GM21381 (cell line): ENCODE measurements at regions not wholly inside any gene's neighbourhood (a gene's known extent, or its start where the extent isn't known, plus 50 kb on each side); places are given as distances from the start of the nearest gene placed in this dataset.

ENCODE experiments used
- ATAC-seq: cut with Tn5 transposase; IDR thresholded peaks from one replicate; pipeline ENCODE4 v1.9.1; 2021; ENCODE audit warnings: mild to moderate bottlenecking, moderate library complexity; ENCODE audit not compliant: unreplicated experiment

- no peak for ATAC-seq
These were observed 835.0 kb upstream of the FANCL start for GRCh38 chr2:59076079-59076619.

DNA sequence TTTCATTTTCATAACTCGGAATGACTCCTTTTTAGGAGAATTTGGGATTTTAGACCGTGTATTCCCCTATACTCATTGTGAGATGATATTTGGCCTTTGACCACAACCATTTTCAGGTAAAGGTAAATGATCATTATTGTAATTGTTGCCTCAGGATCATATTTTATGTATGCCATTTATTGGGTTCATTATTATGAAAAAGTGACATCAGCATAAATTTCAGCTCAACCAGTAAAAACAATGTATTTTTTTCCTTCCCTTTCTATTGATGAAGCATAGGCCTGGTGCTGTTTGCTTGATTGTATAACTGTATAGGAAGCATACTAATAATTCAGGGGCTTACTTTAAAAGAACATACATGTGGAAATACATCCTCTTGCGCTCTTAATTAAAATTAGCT is 832.9 kb upstream of the FANCL start:
- no peak for ATAC-seq

- no peak for ATAC-seq
These were observed 832.2 kb upstream of the FANCL start for GRCh38 chr2:59073286-59073685.

DNA sequence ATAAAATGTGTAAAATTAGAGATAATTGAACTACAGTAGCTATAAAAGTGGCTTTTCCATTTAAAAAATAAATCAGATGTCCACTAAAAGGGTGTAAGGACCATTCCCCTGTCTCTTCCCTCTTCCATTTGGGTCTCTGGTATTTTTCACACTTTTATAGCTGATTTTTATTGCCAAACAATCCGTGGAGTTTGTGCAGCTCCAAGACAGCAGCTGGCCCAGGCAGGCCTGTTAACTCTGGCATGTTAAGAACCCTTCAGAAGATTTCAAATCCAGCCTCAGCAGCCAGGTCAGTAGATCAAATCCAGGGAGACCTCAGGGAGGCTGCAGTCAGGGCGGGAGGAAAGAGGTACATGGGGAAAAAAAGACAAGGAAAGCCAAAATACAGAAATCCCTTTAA is 827.1 kb upstream of the FANCL start:
- ATAC-seq: no peak

- no peak for ATAC-seq
These were observed 825.8 kb upstream of the FANCL start for GRCh38 chr2:59066787-59067399.

- no peak for ATAC-seq
These were observed 806.4 kb upstream of the FANCL start for GRCh38 chr2:59047373-59047995.

GRCh38 chr2:59046401-59047372 is 805.6 kb upstream of the FANCL start:
- ATAC-seq: no peak

DNA sequence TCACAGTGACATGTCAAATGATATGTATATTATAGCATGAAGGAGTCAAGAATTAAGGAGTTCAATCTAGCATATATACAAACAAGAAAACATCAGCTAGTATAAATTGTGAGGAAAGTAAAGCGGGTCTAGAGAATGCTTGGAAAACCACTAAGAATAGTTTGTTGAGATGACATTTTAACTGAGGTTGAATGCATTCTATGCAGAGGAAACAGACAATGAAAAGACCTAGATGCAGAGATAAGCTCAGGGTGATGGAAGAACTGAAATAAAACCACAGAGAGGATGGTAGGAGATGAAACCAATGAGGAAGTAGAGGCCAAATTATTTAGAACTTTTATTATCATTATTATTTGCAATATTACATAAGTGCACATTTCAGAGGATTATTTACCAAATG is 803.6 kb upstream of the FANCL start:
- no peak for ATAC-seq

DNA sequence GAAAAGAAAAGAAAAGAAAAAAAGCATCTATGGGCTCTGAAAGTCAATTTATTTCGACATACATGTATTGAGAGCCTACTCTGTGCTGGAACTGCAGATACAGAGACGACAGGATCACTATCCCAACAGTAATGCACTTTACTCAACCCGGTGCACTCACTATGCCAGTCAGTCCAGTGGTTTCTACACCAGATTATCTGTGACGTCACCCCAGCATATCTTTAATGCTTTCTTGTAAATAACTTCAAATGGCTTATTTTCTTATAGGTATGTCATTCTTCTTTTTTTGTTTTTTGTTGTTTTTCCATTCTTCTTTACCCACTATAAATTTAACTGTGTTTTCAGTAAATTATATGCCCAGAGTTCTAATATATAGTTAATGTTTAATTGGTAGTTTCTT is 800.0 kb upstream of the FANCL start:
- no peak for ATAC-seq

DNA sequence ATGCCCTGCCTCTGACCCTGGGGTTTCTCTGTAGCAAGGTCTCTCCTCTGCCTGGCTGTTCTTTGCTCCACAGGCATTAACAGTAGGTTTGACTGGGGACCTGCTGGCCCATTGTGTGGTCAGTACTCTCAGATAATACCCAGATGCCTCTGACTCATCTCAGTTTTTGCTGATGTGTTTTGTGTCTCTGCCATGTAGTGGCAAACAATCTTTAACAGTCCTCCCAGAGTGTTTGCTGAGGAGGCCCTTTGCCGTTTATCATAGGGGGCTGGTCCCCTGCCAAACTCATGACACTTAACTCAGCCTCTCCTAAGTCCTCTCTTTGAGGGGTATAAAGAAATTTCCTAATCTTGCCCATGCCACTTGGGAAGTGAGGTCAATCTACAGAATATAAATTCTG is 793.7 kb upstream of the FANCL start:
- ATAC-seq: no peak

DNA sequence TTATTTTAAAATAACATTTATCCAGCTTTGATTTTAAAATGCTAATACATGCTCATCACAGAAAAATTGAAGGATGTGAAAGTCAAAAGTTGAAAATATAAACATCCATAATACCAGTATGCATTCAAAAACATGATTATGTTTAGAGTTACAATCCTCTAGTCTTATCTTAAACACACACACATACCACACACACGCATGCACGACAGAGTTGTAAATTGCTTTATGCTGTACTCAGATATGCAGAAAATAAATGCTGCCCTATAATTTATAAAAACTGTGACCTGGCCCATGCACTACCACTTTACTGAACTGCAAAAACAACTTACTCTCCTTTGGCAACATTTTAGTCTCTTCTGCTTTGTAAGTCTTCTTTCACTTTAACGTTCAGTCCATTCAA is 793.0 kb upstream of the FANCL start:
- ATAC-seq: no peak

- ATAC-seq: no peak
These were observed 792.5 kb upstream of the FANCL start for GRCh38 chr2:59033661-59034060.

- ATAC-seq: no peak
These were observed 791.4 kb upstream of the FANCL start for GRCh38 chr2:59032499-59032898.

- ATAC-seq: no peak
These were observed 787.9 kb upstream of the FANCL start for GRCh38 chr2:59029058-59029457.

DNA sequence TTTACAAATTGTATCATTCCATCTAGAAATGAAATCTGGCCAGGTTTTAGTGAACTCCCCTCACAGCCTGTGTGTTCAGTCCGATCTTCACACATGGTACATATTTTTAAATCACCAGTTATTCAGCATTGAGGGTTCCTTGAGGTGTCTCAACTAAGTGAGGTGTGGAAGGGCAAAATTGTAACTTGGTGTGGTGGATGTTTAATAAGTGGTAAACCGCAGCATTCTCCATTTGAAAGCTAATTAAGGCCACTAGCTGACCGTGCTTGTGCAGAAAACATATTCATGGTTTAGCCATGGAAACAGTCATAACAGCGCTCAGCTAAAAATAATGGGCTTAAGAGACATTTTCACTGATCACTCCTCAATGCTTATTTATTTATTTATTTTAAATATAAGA is 786.2 kb upstream of the FANCL start:
- ATAC-seq: no peak

DNA sequence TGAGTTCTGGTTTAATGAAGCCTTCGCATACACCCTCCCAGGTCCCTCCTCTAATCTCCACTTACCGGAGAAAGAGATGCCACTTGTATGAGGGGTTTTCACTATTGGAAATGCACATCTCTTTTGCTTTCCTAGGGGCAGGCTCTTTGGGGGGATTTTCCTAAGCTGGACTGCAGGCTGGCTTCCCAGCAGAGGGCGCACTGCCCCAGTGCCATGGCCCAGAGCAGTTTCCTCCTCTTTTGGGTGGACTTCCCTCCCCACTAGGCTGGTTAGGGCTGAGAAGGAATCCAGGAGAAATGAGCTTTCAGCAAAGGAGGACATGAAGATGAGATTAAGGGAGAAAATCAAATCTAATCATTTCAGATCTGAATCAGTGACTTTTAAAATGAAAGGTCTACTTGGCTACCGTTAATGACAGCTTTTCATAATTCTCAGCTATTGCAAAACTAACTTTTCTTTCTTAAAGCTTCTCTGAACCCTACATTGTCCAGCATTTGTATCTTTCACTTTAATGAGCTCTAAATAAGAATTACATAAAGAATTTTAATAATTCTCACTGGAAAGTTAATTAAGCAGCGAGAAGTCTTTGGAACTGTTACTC is 784.1 kb upstream of the FANCL start:
- ATAC-seq: no peak

DNA sequence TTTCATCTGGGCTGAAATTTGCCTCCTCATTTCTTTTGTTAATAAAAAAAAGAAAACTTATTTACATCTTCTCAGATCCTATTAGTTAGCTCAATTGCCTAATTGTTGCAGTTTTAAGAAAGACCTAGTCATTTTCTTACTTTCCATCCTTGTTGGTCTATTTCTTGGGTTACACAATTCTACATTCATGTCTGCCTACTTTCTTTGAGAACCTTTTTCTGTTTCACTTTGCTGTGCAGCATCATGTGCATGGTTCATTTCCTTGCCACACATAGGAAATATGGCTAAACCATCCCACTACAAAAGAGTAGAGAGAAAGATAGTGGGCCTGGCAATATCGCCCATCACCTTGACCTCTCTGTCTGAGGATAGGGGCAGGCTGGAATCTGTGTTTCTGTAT is 780.7 kb upstream of the FANCL start:
- ATAC-seq: no peak

DNA sequence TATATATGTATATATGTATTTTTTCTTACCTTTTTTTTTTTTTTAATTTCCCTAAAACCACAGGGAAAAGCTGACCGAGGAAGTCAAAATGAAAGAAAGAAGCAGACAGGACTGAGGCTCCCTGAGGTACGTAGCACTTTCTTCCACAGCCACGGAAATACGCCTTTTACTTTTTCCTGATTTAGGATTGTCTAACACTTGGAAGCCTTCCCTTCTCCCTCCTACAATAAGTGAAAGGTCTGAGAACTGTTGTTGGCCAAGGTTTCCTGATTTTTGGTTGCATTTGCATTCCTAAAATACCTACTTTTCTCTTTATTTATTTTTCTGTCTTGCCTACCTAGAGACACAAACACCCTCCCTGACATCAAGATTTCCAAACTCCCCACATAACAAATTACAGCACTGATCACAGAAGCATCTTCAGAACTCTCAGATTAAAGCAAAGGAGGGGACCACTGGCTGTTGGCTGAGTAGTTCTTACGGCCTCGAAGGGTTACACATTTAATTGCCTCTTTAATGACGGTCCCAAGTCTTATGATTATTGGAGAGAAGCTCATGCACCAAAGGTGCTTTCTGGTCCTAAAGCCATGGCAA is 778.5 kb upstream of the FANCL start:
- ATAC-seq: no peak

DNA sequence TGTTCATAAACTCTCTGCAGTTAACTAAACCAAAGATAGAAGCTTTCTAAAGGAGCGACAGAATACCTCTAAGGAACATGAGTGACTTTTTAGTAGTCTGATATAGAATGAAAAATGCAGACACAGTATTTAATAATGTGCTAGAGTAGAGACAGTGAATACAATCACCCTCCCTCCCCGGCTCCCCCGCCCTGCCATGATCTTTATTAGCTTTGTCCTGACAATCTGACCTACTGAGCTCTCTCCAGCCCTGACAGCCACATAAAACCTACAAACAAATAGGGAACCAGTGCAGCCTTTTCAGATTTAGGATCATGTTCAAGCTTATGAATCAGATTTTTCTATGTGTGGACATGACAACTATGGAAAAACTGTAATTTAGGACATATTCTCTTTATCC is 777.6 kb upstream of the FANCL start:
- ATAC-seq: no peak

DNA sequence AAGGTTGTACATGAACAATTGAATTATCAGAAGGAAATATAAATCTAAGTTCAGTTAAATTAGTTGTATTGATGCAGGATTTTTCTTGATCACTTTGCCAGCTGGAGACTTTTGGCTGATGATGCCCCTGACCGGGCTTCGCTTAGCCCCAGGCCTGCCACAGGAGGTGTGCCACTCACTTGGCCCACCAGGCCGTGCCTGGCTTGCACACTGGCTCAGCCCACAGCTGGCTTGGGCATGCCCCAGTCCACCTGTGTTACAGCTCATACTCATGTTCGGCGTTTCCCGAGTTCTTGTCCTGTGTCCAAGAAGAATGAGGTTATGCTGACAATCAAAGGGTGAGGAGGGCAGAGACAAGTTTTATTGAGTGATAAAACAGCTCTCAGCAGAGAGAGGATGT is 773.9 kb upstream of the FANCL start:
- ATAC-seq: no peak

DNA sequence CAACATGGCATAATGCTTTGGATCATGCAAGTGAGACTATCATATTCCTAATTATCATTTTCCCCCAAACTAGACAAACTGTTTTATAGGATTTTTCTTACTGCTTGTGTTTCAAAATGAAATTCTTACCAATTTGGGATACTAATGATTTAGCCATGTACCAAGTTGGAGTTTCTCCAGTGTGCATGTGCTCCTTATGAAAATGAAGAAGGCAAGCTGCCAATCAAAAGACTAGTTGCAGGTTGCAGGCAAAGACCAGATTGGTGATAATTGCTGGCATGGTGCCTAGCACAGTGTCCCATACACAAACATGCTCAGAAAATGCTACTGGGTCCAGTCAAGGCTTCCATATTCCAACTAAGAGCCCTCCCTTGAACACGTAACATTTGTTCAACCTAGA is 771.8 kb upstream of the FANCL start:
- no peak for ATAC-seq
